ENCODE measurements at regions not wholly inside any gene's neighbourhood (a gene's known extent, or its start where the extent isn't known, plus 50 kb on each side); places are given as distances from the start of the nearest gene placed in this dataset.

DNA sequence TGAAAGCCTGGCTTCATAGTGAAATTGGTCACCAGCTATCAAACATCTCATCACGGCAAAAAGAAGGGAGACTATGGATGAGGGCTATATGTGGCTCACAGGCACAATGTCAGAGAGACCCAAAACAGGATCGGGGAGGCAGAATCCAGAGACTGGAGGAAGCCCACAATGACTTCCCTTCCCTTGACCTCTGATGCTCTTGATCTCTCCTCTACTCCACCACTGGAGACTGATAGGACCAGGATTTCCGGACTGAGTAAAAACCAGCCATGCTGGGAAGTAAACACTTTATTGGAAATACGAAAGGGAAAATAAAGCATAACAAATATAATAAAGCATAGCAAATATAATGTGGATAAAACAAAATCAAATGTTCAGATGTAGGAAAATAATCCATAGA, 597.3 kb downstream of the UTRN start:
- TF ChIP-seq, protein P1, sequence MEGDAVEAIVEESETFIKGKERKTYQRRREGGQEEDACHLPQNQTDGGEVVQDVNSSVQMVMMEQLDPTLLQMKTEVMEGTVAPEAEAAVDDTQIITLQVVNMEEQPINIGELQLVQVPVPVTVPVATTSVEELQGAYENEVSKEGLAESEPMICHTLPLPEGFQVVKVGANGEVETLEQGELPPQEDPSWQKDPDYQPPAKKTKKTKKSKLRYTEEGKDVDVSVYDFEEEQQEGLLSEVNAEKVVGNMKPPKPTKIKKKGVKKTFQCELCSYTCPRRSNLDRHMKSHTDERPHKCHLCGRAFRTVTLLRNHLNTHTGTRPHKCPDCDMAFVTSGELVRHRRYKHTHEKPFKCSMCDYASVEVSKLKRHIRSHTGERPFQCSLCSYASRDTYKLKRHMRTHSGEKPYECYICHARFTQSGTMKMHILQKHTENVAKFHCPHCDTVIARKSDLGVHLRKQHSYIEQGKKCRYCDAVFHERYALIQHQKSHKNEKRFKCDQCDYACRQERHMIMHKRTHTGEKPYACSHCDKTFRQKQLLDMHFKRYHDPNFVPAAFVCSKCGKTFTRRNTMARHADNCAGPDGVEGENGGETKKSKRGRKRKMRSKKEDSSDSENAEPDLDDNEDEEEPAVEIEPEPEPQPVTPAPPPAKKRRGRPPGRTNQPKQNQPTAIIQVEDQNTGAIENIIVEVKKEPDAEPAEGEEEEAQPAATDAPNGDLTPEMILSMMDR (IDR thresholded peaks at IDR 0.05), result no peak
- TF ChIP-seq NFYB (CRISPR knock-in tag; conservative IDR thresholded peaks at IDR 0.05; ENCODE audit: low read depth) (no peak), TEAD4 (CRISPR knock-in tag; IDR thresholded peaks at IDR 0.05) (no peak), ESRRA (CRISPR knock-in tag; IDR thresholded peaks at IDR 0.05; ENCODE audit: borderline replicate concordance) (no peak), NR3C1 (CRISPR knock-in tag; conservative IDR thresholded peaks at IDR 0.05; ENCODE audit: low read depth) (no peak), TP53 (CRISPR knock-in tag; IDR thresholded peaks at IDR 0.05) (no peak), CREB1 (CRISPR knock-in tag; IDR thresholded peaks at IDR 0.05) (no peak), ZNF396 (CRISPR knock-in tag; IDR thresholded peaks at IDR 0.05; ENCODE audit: borderline replicate concordance) (no peak), SP1 (CRISPR knock-in tag; conservative IDR thresholded peaks at IDR 0.05) (no peak)
- TF ChIP-seq, protein P2, sequence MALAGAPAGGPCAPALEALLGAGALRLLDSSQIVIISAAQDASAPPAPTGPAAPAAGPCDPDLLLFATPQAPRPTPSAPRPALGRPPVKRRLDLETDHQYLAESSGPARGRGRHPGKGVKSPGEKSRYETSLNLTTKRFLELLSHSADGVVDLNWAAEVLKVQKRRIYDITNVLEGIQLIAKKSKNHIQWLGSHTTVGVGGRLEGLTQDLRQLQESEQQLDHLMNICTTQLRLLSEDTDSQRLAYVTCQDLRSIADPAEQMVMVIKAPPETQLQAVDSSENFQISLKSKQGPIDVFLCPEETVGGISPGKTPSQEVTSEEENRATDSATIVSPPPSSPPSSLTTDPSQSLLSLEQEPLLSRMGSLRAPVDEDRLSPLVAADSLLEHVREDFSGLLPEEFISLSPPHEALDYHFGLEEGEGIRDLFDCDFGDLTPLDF (CRISPR knock-in tag; IDR thresholded peaks at IDR 0.05), result no peak
- TF ChIP-seq, protein P3, sequence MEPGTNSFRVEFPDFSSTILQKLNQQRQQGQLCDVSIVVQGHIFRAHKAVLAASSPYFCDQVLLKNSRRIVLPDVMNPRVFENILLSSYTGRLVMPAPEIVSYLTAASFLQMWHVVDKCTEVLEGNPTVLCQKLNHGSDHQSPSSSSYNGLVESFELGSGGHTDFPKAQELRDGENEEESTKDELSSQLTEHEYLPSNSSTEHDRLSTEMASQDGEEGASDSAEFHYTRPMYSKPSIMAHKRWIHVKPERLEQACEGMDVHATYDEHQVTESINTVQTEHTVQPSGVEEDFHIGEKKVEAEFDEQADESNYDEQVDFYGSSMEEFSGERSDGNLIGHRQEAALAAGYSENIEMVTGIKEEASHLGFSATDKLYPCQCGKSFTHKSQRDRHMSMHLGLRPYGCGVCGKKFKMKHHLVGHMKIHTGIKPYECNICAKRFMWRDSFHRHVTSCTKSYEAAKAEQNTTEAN (CRISPR knock-in tag; IDR thresholded peaks at IDR 0.05), result no peak
- TF ChIP-seq, protein P4, sequence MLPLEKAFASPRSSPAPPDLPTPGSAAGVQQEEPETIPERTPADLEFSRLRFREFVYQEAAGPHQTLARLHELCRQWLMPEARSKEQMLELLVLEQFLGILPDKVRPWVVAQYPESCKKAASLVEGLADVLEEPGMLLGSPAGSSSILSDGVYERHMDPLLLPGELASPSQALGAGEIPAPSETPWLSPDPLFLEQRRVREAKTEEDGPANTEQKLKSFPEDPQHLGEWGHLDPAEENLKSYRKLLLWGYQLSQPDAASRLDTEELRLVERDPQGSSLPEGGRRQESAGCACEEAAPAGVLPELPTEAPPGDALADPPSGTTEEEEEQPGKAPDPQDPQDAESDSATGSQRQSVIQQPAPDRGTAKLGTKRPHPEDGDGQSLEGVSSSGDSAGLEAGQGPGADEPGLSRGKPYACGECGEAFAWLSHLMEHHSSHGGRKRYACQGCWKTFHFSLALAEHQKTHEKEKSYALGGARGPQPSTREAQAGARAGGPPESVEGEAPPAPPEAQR (CRISPR knock-in tag; IDR thresholded peaks at IDR 0.05), result no peak
- TF ChIP-seq, protein P5, sequence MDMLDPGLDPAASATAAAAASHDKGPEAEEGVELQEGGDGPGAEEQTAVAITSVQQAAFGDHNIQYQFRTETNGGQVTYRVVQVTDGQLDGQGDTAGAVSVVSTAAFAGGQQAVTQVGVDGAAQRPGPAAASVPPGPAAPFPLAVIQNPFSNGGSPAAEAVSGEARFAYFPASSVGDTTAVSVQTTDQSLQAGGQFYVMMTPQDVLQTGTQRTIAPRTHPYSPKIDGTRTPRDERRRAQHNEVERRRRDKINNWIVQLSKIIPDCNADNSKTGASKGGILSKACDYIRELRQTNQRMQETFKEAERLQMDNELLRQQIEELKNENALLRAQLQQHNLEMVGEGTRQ (CRISPR knock-in tag; IDR thresholded peaks at IDR 0.05), result no peak
- TF ChIP-seq, protein P6, sequence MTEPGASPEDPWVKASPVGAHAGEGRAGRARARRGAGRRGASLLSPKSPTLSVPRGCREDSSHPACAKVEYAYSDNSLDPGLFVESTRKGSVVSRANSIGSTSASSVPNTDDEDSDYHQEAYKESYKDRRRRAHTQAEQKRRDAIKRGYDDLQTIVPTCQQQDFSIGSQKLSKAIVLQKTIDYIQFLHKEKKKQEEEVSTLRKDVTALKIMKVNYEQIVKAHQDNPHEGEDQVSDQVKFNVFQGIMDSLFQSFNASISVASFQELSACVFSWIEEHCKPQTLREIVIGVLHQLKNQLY (CRISPR knock-in tag; IDR thresholded peaks at IDR 0.05), result no peak

Data from WTC11 (cell line).